GM12892 (cell line): ENCODE measurements at regions not wholly inside any gene's neighbourhood (a gene's known extent, or its start where the extent isn't known, plus 50 kb on each side); places are given as distances from the start of the nearest gene placed in this dataset.
"Not testable (repeated sequence)": the region's sequence is repeated elsewhere in the genome, so short reads cannot be mapped to it uniquely, and the experiment has no call there.

ENCODE experiments used
- DNase-seq: peaks from one replicate; pipeline ENCODE4 v3.0.0; 2011; ENCODE audit not compliant: insufficient read length
- FAIRE-seq: peaks from 2 replicates; lab custom pipeline; 2011; peaks lifted over from hg19 to GRCh38; lab: Jason Lieb, UNC
- POLR2A ChIP-seq: IDR thresholded peaks from 2 replicates; pipeline ENCODE4 v1.6.1; 2011; ENCODE audit warnings: low read depth, low read length, control low read depth
- POLR2AphosphoS5 ChIP-seq: IDR thresholded peaks from 2 replicates; pipeline ENCODE4 v1.6.1; 2011; ENCODE audit warnings: low read depth, low read length, control low read depth
- TAF1 ChIP-seq: IDR thresholded peaks from 2 replicates; pipeline ENCODE4 v1.6.1; 2011; ENCODE audit warnings: low read depth, mild to moderate bottlenecking, control low read depth, low read length, borderline replicate concordance

GRCh38 chr2:52368141-52368540 is 1336.2 kb upstream of the NRXN1 start:
- TF ChIP-seq TAF1 (no peak), POLR2A (no peak), POLR2AphosphoS5 (no peak)
- FAIRE-seq (no peak), DNase-seq (no peak)

- DNase-seq: no peak
- no peak for TF ChIP-seq TAF1
- no peak for TF ChIP-seq POLR2A
- no peak for TF ChIP-seq POLR2AphosphoS5
- FAIRE-seq: no peak
Measured at GRCh38 chr2:52365946-52366345, 1334.0 kb upstream of the NRXN1 start.

GRCh38 chr2:52356556-52356955 is 1324.6 kb upstream of the NRXN1 start:
- TF ChIP-seq TAF1 (no peak), POLR2AphosphoS5 (no peak), POLR2A (no peak)
- DNase-seq (no peak), FAIRE-seq (no peak)

- FAIRE-seq (no peak), DNase-seq (no peak)
- TF ChIP-seq POLR2AphosphoS5: no peak
- no peak for TF ChIP-seq TAF1
- TF ChIP-seq POLR2A: no peak
Measured at GRCh38 chr2:52347292-52347691, 1315.4 kb upstream of the NRXN1 start.

GRCh38 chr2:52345676-52346075 is 1313.7 kb upstream of the NRXN1 start:
- TF ChIP-seq POLR2A: no peak
- no peak for TF ChIP-seq TAF1
- TF ChIP-seq POLR2AphosphoS5: no peak
- FAIRE-seq (no peak), DNase-seq (no peak)

DNA sequence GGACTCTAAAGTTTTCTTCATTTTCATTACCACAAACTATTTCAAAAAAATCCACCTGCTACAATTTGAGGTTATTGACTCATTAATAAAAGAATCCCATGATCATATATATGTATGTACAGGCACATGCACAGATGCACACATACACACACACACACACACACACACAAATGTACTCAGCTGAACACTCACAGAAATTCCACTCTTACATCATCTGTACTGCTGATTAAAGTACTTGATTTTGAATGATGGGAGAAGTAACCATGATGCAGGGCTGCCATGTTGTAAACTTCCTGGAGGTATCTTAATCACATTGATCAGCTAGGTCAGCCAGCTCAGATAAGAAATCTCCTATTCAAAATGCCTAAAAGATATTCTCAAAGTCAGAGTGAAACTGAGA is 1313.2 kb upstream of the NRXN1 start:
- FAIRE-seq (no peak), DNase-seq (no peak)
- TF ChIP-seq POLR2AphosphoS5 (no peak), TAF1 (no peak), POLR2A (no peak)

DNA sequence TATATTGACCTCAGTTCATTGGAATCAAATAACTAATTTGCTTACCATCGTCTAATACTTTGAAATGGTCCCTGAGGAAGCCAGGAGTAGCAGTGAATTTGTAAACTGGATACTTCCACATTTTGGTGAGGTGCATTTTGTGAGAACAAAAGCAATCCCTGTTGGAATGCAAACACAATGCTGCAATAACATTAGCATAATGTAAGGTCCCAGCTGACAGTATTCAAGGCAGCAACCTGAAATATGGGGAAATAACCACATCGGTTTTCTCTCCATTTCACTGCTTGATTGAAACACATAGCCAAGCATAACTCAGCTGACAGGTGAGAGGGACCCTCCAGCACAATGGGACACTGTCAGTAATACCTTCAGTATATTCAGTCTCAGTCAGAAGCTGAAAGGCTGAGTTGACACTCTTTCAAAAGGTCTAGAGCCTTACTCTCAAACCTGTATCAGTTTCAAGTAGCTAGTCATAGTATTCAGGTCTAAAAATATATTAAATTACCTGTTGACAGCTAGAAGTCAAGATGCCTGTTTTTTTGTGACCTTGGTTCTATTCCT is 1311.9 kb upstream of the NRXN1 start:
- FAIRE-seq: no peak
- no peak for DNase-seq
- no peak for TF ChIP-seq POLR2A

- no peak for FAIRE-seq
Measured at GRCh38 chr2:52343010-52343409, 1311.1 kb upstream of the NRXN1 start.

DNA sequence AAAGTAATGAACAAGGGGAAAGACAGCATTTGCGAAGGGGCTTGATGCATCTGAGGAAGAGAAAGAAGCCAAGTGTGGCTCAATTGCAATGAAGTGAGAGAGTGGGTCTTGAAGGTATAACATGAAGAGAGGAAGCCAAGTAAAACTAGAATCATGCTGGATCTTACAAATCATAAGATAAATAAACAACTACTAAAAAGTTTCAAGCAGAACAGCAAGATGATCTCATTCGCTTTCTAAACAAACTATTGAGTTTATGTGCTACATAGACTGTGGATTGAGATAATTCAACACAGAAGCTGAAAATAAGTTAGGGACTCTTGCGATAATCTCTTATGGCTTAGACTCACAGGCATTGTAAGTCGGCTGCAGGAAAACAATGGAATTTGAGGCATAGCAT is 1310.5 kb upstream of the NRXN1 start:
- DNase-seq (no peak), FAIRE-seq (peak; percentile 24)
- no peak for TF ChIP-seq POLR2A
- no peak for TF ChIP-seq TAF1
- TF ChIP-seq POLR2AphosphoS5: no peak

More at GRCh38 chr2:52343010-52343409, 1311.1 kb upstream of the NRXN1 start:
- no peak for DNase-seq
- TF ChIP-seq POLR2AphosphoS5 (no peak), POLR2A (no peak), TAF1 (no peak)

DNA sequence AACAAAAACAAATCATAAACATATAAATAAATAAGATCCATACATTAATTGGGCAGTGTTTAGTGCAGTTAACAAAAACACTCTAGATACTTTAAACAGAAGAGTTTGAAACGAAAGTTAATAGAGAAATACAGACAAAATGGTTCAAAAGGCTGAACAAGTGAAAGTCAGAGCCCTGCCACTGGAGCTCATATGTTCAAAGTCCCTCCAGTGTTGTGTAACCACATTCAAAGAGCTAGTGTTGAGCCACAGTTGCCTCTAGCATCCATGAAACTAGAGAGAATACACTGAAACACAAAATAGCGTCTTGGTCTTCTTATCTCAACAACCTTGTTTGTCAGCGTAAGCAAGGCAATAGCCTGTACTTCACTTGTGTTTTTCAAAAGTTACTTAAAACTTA is 1309.8 kb upstream of the NRXN1 start:
- TF ChIP-seq TAF1: no peak
- TF ChIP-seq POLR2AphosphoS5: no peak
- no peak for TF ChIP-seq POLR2A
- no peak for DNase-seq
- no peak for FAIRE-seq

- TF ChIP-seq TAF1: no peak
- no peak for TF ChIP-seq POLR2A
- TF ChIP-seq POLR2AphosphoS5: no peak
- FAIRE-seq (no peak), DNase-seq (no peak)
Measured at GRCh38 chr2:52340171-52340570, 1308.2 kb upstream of the NRXN1 start.

DNA sequence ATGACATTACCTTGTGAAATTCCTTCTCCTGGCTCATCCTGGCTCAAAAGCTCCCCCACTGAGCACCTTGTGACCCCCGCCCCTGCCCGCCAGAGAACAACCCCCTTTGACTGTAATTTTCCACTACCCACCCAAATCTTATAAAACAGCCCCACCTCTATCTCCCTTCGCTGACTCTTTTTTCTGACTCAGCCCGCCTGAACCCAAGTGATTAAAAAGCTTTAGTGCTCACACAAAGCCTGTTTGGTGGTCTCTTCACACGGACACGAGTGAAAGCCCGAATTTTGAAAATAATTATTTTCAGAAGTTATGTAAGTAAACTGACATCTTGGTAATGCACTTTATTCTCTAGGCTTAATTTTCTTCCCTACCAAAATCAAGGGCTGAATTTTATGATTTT is 1305.9 kb upstream of the NRXN1 start:
- not testable (repeated sequence) for DNase-seq

DNA sequence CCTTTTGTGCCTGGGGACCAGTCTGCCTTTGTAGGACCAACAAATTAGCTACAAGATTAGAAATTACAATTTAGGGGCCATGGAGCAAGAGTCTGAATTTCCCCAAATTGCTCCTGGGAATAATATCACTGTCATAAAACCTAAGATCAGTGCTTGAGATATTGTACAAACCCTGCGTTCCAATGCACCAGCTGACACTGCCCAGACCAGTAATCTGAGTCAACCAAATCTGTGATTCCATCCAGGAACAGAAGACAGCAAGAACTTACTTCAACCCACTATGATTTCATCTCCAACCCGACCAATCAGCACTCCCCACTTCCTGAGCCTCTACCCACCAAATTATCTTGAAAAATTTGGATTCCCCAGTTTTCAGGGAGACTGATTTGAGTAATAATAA is 1305.0 kb upstream of the NRXN1 start:
- FAIRE-seq (no peak), DNase-seq (no peak)
- TF ChIP-seq POLR2AphosphoS5: no peak
- no peak for TF ChIP-seq POLR2A
- no peak for TF ChIP-seq TAF1

More for the DNA sequence above, 1305.9 kb upstream of the NRXN1 start:
- not testable (repeated sequence) for FAIRE-seq
